ENCODE measurements at regions not wholly inside any gene's neighbourhood (a gene's known extent, or its start where the extent isn't known, plus 50 kb on each side); places are given as distances from the start of the nearest gene placed in this dataset.

DNA sequence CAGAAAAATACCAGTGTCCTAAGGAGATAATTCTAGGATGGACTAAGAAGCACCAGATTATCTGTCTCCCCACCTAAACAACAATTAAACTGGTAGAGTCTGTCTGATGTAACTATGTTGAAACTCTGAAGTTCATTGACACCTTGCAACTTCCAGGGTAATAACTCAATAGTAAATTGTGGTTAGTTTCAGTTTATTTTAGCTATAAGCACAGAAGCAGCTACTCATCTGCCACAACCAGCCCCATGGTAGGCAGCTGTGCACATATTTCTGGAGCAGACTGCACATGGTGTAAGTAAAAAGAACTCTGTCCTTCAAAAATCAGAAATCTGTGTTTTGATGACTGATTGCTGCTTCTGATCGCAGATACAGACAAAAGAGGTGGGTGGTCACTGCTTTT is 852.1 kb downstream of the CDH11 start:
- TF ChIP-seq POLR2AphosphoS5 (IDR thresholded peaks at IDR 0.05; ENCODE audit: borderline replicate concordance, low read depth, low read length): no peak
- TF ChIP-seq EZH2 (IDR thresholded peaks at IDR 0.05): no peak

Data from SK-N-MC (cell line).